Calu3 (cell line): ENCODE measurements at regions not wholly inside any gene's neighbourhood (a gene's known extent, or its start where the extent isn't known, plus 50 kb on each side); places are given as distances from the start of the nearest gene placed in this dataset.

Experiments used
- BruUV-seq: library from RNA; stranded (reverse); fragments of 400-500 nt; replicated peaks from 2 replicates; lab custom pipeline; 2021; lab: Mats Ljungman, UMichigan
- CTCF ChIA-PET: fragments of 300-600 bp; sonication (Branson Sonifier 250); formaldehyde crosslinking; loops from one replicate; lab custom pipeline; 2022; ENCODE audit warnings: antibody characterized with exemption; lab: Charles Lee
- DNase-seq: peaks from one replicate; pipeline ENCODE4 v3.0.0; 2022
- H3K27ac Mint-ChIP-seq: one replicate; pipeline ENCODE4 v1.8.0; 2022; ENCODE audit warnings: mixed read lengths; ENCODE audit not compliant: unreplicated experiment
- H3K27me3 Mint-ChIP-seq: one replicate; pipeline ENCODE4 v1.8.0; 2022; ENCODE audit warnings: mixed read lengths; ENCODE audit not compliant: unreplicated experiment
- H3K36me3 Mint-ChIP-seq: one replicate; pipeline ENCODE4 v1.8.0; 2022; ENCODE audit warnings: mild to moderate bottlenecking, moderate library complexity, mixed read lengths; ENCODE audit not compliant: insufficient read depth, unreplicated experiment
- H3K4me1 Mint-ChIP-seq: one replicate; pipeline ENCODE4 v1.8.0; 2022; ENCODE audit warnings: mild to moderate bottlenecking, low read depth, mixed read lengths; ENCODE audit not compliant: unreplicated experiment
- H3K4me3 Mint-ChIP-seq: one replicate; pipeline ENCODE4 v1.8.0; 2022; ENCODE audit warnings: mild to moderate bottlenecking, low read depth, moderate library complexity, mixed read lengths; ENCODE audit not compliant: unreplicated experiment
- H3K9me3 Mint-ChIP-seq: one replicate; pipeline ENCODE4 v1.8.0; 2022; ENCODE audit warnings: low read depth, mixed read lengths; ENCODE audit not compliant: unreplicated experiment
- intact Hi-C: fragments of 100-400 bp; cut with micrococcal nuclease; formaldehyde crosslinking; loops from one replicate; pipeline ENCODE4 v1.10.0; 2022; ENCODE audit not compliant: unreplicated experiment
- TF ChIP-seq, protein P1 (sequence below): fragments of 200-600 bp; IDR thresholded peaks from one replicate; pipeline ENCODE4 v1.8.0; 2022; ENCODE audit warnings: antibody characterized with exemption; ENCODE audit not compliant: unreplicated experiment

DNA sequence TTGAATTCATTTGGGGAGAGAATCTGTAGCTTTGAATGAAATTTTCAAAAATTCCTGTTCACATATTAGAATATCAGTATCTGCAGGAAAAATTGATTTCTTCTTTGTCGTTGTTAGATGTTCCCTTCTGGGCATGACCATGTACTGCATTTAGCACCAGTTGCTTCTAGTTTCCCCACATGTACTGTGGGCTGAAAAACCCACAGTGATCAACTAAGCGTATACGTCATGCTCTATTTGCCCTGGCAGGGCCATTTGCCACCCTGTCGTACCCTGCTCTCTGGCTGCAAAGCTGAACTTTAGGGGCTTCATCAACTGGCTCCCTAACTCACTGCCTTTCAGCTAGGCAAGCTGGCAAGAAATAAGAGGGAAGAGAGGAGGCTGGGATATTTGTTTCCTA is 340.7 kb upstream of the TSHZ2 start:
- TF ChIP-seq, protein P1, sequence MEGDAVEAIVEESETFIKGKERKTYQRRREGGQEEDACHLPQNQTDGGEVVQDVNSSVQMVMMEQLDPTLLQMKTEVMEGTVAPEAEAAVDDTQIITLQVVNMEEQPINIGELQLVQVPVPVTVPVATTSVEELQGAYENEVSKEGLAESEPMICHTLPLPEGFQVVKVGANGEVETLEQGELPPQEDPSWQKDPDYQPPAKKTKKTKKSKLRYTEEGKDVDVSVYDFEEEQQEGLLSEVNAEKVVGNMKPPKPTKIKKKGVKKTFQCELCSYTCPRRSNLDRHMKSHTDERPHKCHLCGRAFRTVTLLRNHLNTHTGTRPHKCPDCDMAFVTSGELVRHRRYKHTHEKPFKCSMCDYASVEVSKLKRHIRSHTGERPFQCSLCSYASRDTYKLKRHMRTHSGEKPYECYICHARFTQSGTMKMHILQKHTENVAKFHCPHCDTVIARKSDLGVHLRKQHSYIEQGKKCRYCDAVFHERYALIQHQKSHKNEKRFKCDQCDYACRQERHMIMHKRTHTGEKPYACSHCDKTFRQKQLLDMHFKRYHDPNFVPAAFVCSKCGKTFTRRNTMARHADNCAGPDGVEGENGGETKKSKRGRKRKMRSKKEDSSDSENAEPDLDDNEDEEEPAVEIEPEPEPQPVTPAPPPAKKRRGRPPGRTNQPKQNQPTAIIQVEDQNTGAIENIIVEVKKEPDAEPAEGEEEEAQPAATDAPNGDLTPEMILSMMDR = no peak
- CTCF ChIA-PET = no interaction called here
- no TSS peak for BruUV-seq
- no peak for DNase-seq
- H3K27ac Mint-ChIP-seq = no peak overlapping the region
- no peak overlapping the region for H3K4me3 Mint-ChIP-seq
- intact Hi-C loops = no loop called here
- no peaks in the 10 kb centered on the region for H3K27me3 Mint-ChIP-seq
- H3K9me3 Mint-ChIP-seq = peaks cover 15% of the 10 kb centered on the region
- H3K36me3 Mint-ChIP-seq = no peaks in the 10 kb centered on the region
- H3K4me1 Mint-ChIP-seq = no peaks in the 10 kb centered on the region

DNA sequence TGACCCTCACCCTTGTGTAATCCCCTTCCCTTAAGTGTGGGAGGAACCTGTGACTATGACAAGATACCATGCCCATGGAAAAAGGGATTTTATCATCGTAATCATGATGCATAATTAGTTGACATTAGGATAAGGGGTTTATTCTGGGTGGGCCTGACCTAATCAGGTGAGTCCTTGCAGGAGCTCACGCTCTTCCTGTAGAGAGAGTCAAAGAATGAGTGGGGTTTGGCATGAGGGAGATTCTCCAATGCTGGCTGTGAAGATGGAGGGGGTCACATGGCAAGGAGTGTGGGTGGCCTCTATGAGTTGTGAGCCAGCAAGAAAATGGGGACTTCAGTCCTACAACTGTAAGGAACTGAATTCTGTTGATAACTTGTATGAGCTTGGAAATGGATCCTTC is 342.0 kb upstream of the TSHZ2 start:
- H3K4me3 Mint-ChIP-seq = no peak overlapping the region
- TF ChIP-seq, protein P1 = no peak
- no peaks in the 10 kb centered on the region for H3K27me3 Mint-ChIP-seq
- H3K27ac Mint-ChIP-seq = no peak overlapping the region
- H3K9me3 Mint-ChIP-seq = peaks cover 11% of the 10 kb centered on the region
- no peaks in the 10 kb centered on the region for H3K4me1 Mint-ChIP-seq
- BruUV-seq = no TSS peak
- intact Hi-C loops = no loop called here
- DNase-seq = no peak
- no peaks in the 10 kb centered on the region for H3K36me3 Mint-ChIP-seq
- CTCF ChIA-PET = no interaction called here

GRCh38 chr20:52624281-52624680 is 347.9 kb upstream of the TSHZ2 start:
- no peak overlapping the region for H3K27ac Mint-ChIP-seq
- BruUV-seq = no TSS peak
- CTCF ChIA-PET = no interaction called here
- no peaks in the 10 kb centered on the region for H3K4me1 Mint-ChIP-seq
- H3K27me3 Mint-ChIP-seq = peaks cover 6% of the 10 kb centered on the region
- peaks cover 5% of the 10 kb centered on the region for H3K9me3 Mint-ChIP-seq
- DNase-seq = no peak
- intact Hi-C loops = no loop called here
- TF ChIP-seq, protein P1 = no peak
- H3K36me3 Mint-ChIP-seq = no peaks in the 10 kb centered on the region
- no peak overlapping the region for H3K4me3 Mint-ChIP-seq

GRCh38 chr20:52622081-52622480 is 350.1 kb upstream of the TSHZ2 start:
- Mint-ChIP-seq H3K4me3 (no peak overlapping the region), H3K4me1 (no peaks in the 10 kb centered on the region), H3K27ac (no peak overlapping the region), H3K27me3 (peaks cover 13% of the 10 kb centered on the region), H3K36me3 (no peaks in the 10 kb centered on the region), H3K9me3 (peaks cover 5% of the 10 kb centered on the region)
- TF ChIP-seq, protein P1 = no peak
- CTCF ChIA-PET = no interaction called here
- BruUV-seq = no TSS peak
- intact Hi-C loops = no loop called here
- no peak for DNase-seq
